Bronchial epithelial cell (primary cell): ENCODE measurements at regions not wholly inside any gene's neighbourhood (a gene's known extent, or its start where the extent isn't known, plus 50 kb on each side); places are given as distances from the start of the nearest gene placed in this dataset.

Experiments
- DNase-seq: peaks from one replicate; pipeline ENCODE4 v3.0.0-alpha.2; 2010; ENCODE audit warnings: low read depth
- FAIRE-seq: peaks from 2 replicates; lab custom pipeline; 2011; peaks lifted over from hg19 to GRCh38; lab: Jason Lieb, UNC
- H3K27me3 ChIP-seq: 2 replicates; pipeline ENCODE4 v1.5.1; 2011; ENCODE audit warnings: low read length; ENCODE audit not compliant: control insufficient read depth, insufficient read depth
- H3K36me3 ChIP-seq: 2 replicates; pipeline ENCODE4 v1.5.1; 2011; ENCODE audit warnings: low read length; ENCODE audit not compliant: control insufficient read depth, insufficient read depth
- H3K4me3 ChIP-seq: 2 replicates; pipeline ENCODE4 v1.5.1; 2011; ENCODE audit warnings: mild to moderate bottlenecking, low read depth, low read length, control low read depth
- CTCF ChIP-seq: IDR thresholded peaks from 2 replicates; pipeline ENCODE4 v1.5.1; 2011; ENCODE audit warnings: mild to moderate bottlenecking, moderate library complexity, low read length, control low read depth, inconsistent platforms; ENCODE audit not compliant: insufficient read depth, severe bottlenecking

GRCh38 chr2:144170179-144170578 lies 349.7 kb downstream of the ZEB2 start:
- no peak for TF ChIP-seq CTCF
- DNase-seq, result no peak
- FAIRE-seq, result no peak
- Histone ChIP-seq H3K4me3 (no peak overlapping the region), H3K36me3 (no peaks in the 10 kb centered on the region), H3K27me3 (no peaks in the 10 kb centered on the region)

GRCh38 chr2:144166743-144167142 lies 353.2 kb downstream of the ZEB2 start:
- no peaks in the 10 kb centered on the region for H3K27me3 ChIP-seq
- no peaks in the 10 kb centered on the region for H3K36me3 ChIP-seq
- TF ChIP-seq CTCF, result no peak
- DNase-seq (no peak), FAIRE-seq (no peak)
- H3K4me3 ChIP-seq, result no peak overlapping the region

- Histone ChIP-seq H3K27me3 (no peaks in the 10 kb centered on the region), H3K36me3 (no peaks in the 10 kb centered on the region), H3K4me3 (no peak overlapping the region)
- FAIRE-seq (no peak), DNase-seq (peak; percentile 17)
- TF ChIP-seq CTCF, result no peak
These were observed 354.2 kb downstream of the ZEB2 start for GRCh38 chr2:144165599-144166250.

- no peak for TF ChIP-seq CTCF
- Histone ChIP-seq H3K4me3 (no peak overlapping the region), H3K36me3 (no peaks in the 10 kb centered on the region), H3K27me3 (no peaks in the 10 kb centered on the region)
- DNase-seq (no peak), FAIRE-seq (no peak)
These were observed 356.3 kb downstream of the ZEB2 start for GRCh38 chr2:144163592-144163991.

- no peaks in the 10 kb centered on the region for H3K36me3 ChIP-seq
- H3K27me3 ChIP-seq, result no peaks in the 10 kb centered on the region
- no peak for FAIRE-seq
- H3K4me3 ChIP-seq, result no peak overlapping the region
- peak; percentile 54 for DNase-seq
- peak; percentile 80 for TF ChIP-seq CTCF
These were observed 357.3 kb downstream of the ZEB2 start for GRCh38 chr2:144162652-144163051.

GRCh38 chr2:144161061-144161460 lies 358.9 kb downstream of the ZEB2 start:
- Histone ChIP-seq H3K36me3 (no peaks in the 10 kb centered on the region), H3K27me3 (no peaks in the 10 kb centered on the region), H3K4me3 (no peak overlapping the region)
- no peak for TF ChIP-seq CTCF
- FAIRE-seq, result no peak
- DNase-seq, result no peak
